WTC11 (cell line): ENCODE measurements at regions not wholly inside any gene's neighbourhood (a gene's known extent, or its start where the extent isn't known, plus 50 kb on each side); places are given as distances from the start of the nearest gene placed in this dataset.

Source experiments
- ESRRA ChIP-seq: sonication (generic); formaldehyde crosslinking; IDR thresholded peaks from 2 replicates; pipeline ENCODE4 v1.8.1; 2022; ENCODE audit warnings: mild to moderate bottlenecking, missing genetic modification reagents, borderline replicate concordance
- ETV6 ChIP-seq: sonication (generic); formaldehyde crosslinking; IDR thresholded peaks from 2 replicates; pipeline ENCODE4 v1.8.1; 2022; ENCODE audit warnings: mild to moderate bottlenecking, missing genetic modification reagents
- FOXP1 ChIP-seq: sonication (generic); formaldehyde crosslinking; IDR thresholded peaks from 2 replicates; pipeline ENCODE4 v1.8.0; 2022; ENCODE audit warnings: missing genetic modification reagents, mild to moderate bottlenecking, moderate library complexity, borderline replicate concordance
- HMGXB4 ChIP-seq: sonication (generic); formaldehyde crosslinking; IDR thresholded peaks from 2 replicates; pipeline ENCODE4 v1.8.1; 2023; ENCODE audit warnings: mild to moderate bottlenecking, moderate library complexity, missing genetic modification reagents
- MAX ChIP-seq: sonication (generic); formaldehyde crosslinking; IDR thresholded peaks from 2 replicates; pipeline ENCODE4 v1.8.0; 2022; ENCODE audit warnings: mild to moderate bottlenecking, missing genetic modification reagents
- MYBL2 ChIP-seq: sonication (generic); formaldehyde crosslinking; IDR thresholded peaks from 2 replicates; pipeline ENCODE4 v1.8.1; 2023; ENCODE audit warnings: mild to moderate bottlenecking, moderate library complexity, missing genetic modification reagents
- NFYB ChIP-seq: sonication (generic); formaldehyde crosslinking; conservative IDR thresholded peaks from 2 replicates; pipeline ENCODE4 v1.8.0; 2022; ENCODE audit warnings: low read depth, missing genetic modification reagents
- TCF7 ChIP-seq: sonication (generic); formaldehyde crosslinking; IDR thresholded peaks from 2 replicates; pipeline ENCODE4 v1.8.0; 2022; ENCODE audit warnings: mild to moderate bottlenecking, low read depth, missing genetic modification reagents, moderate library complexity
- TF ChIP-seq, protein P1 (sequence below): fragments of 200-600 bp; IDR thresholded peaks from 2 replicates; pipeline ENCODE4 v1.8.0; 2022; ENCODE audit warnings: antibody characterized with exemption
- TF ChIP-seq, protein P2 (sequence below): fragments of 250-450 bp; sonication (Bioruptor Pico); IDR thresholded peaks from 2 replicates; pipeline ENCODE4 v1.8.0; 2021; ENCODE audit warnings: mild to moderate bottlenecking
- TF ChIP-seq, protein P3 (sequence below): sonication (generic); formaldehyde crosslinking; IDR thresholded peaks from 2 replicates; pipeline ENCODE4 v1.8.0; 2022; ENCODE audit warnings: mild to moderate bottlenecking, missing genetic modification reagents
- TF ChIP-seq, protein P4 (sequence below): sonication (generic); formaldehyde crosslinking; IDR thresholded peaks from 2 replicates; pipeline ENCODE4 v1.8.1; 2022; ENCODE audit warnings: missing genetic modification reagents, borderline replicate concordance

DNA sequence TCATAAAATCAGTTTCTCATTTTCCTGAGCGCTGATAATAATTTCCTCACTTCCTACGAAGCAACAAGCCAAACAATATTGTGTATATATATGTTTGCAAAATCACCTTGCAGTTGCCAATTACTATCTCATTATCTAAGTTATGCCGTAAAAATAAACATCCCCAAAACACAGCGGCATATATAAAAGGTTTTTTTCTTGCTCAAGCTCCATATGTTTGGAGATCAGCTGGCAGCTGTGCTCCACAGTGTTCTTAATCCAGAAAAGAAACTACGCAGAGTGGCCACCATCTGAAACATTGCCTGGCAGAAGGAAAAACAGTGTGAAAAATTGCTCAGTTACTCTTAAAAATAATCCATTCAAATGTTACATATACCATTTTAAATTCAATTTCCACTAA, 951.4 kb downstream of the PLOD2 start:
- TF ChIP-seq, protein P1, sequence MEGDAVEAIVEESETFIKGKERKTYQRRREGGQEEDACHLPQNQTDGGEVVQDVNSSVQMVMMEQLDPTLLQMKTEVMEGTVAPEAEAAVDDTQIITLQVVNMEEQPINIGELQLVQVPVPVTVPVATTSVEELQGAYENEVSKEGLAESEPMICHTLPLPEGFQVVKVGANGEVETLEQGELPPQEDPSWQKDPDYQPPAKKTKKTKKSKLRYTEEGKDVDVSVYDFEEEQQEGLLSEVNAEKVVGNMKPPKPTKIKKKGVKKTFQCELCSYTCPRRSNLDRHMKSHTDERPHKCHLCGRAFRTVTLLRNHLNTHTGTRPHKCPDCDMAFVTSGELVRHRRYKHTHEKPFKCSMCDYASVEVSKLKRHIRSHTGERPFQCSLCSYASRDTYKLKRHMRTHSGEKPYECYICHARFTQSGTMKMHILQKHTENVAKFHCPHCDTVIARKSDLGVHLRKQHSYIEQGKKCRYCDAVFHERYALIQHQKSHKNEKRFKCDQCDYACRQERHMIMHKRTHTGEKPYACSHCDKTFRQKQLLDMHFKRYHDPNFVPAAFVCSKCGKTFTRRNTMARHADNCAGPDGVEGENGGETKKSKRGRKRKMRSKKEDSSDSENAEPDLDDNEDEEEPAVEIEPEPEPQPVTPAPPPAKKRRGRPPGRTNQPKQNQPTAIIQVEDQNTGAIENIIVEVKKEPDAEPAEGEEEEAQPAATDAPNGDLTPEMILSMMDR, result no peak
- TF ChIP-seq, protein P2, sequence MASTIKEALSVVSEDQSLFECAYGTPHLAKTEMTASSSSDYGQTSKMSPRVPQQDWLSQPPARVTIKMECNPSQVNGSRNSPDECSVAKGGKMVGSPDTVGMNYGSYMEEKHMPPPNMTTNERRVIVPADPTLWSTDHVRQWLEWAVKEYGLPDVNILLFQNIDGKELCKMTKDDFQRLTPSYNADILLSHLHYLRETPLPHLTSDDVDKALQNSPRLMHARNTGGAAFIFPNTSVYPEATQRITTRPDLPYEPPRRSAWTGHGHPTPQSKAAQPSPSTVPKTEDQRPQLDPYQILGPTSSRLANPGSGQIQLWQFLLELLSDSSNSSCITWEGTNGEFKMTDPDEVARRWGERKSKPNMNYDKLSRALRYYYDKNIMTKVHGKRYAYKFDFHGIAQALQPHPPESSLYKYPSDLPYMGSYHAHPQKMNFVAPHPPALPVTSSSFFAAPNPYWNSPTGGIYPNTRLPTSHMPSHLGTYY (CRISPR knock-in tag), result no peak
- TF ChIP-seq MYBL2 (CRISPR knock-in tag) (no peak), FOXP1 (CRISPR knock-in tag) (no peak), TCF7 (no peak), MAX (CRISPR knock-in tag) (no peak), ETV6 (CRISPR knock-in tag) (no peak), HMGXB4 (CRISPR knock-in tag) (no peak), ESRRA (CRISPR knock-in tag) (no peak), NFYB (CRISPR knock-in tag) (no peak)
- TF ChIP-seq, protein P3, sequence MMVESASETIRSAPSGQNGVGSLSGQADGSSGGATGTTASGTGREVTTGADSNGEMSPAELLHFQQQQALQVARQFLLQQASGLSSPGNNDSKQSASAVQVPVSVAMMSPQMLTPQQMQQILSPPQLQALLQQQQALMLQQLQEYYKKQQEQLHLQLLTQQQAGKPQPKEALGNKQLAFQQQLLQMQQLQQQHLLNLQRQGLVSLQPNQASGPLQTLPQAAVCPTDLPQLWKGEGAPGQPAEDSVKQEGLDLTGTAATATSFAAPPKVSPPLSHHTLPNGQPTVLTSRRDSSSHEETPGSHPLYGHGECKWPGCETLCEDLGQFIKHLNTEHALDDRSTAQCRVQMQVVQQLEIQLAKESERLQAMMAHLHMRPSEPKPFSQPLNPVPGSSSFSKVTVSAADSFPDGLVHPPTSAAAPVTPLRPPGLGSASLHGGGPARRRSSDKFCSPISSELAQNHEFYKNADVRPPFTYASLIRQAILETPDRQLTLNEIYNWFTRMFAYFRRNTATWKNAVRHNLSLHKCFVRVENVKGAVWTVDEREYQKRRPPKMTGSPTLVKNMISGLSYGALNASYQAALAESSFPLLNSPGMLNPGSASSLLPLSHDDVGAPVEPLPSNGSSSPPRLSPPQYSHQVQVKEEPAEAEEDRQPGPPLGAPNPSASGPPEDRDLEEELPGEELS (CRISPR knock-in tag), result no peak
- TF ChIP-seq, protein P4, sequence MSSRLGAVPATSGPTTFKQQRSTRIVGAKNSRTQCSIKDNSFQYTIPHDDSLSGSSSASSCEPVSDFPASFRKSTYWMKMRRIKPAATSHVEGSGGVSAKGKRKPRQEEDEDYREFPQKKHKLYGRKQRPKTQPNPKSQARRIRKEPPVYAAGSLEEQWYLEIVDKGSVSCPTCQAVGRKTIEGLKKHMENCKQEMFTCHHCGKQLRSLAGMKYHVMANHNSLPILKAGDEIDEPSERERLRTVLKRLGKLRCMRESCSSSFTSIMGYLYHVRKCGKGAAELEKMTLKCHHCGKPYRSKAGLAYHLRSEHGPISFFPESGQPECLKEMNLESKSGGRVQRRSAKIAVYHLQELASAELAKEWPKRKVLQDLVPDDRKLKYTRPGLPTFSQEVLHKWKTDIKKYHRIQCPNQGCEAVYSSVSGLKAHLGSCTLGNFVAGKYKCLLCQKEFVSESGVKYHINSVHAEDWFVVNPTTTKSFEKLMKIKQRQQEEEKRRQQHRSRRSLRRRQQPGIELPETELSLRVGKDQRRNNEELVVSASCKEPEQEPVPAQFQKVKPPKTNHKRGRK, result no peak
